Nephron progenitor cell (in vitro differentiated cells): ENCODE measurements at regions not wholly inside any gene's neighbourhood (a gene's known extent, or its start where the extent isn't known, plus 50 kb on each side); places are given as distances from the start of the nearest gene placed in this dataset.

Experiments used
- DNase-seq: peaks from one replicate; pipeline ENCODE4 v3.0.0; 2021
- H3K27ac Mint-ChIP-seq: 2 replicates; pipeline ENCODE4 v1.8.0; 2021; ENCODE audit warnings: mild to moderate bottlenecking, moderate library complexity, mixed read lengths
- H3K27me3 Mint-ChIP-seq: 2 replicates; pipeline ENCODE4 v1.8.0; 2021; ENCODE audit warnings: mild to moderate bottlenecking, low read depth, mixed read lengths; ENCODE audit not compliant: poor library complexity
- H3K36me3 Mint-ChIP-seq: 2 replicates; pipeline ENCODE4 v1.8.0; 2021; ENCODE audit warnings: low read depth, mixed read lengths
- H3K4me1 Mint-ChIP-seq: 2 replicates; pipeline ENCODE4 v1.8.0; 2021; ENCODE audit warnings: mixed read lengths
- H3K4me3 Mint-ChIP-seq: 2 replicates; pipeline ENCODE4 v1.8.0; 2021; ENCODE audit warnings: mild to moderate bottlenecking, moderate library complexity, mixed read lengths
- H3K9me3 Mint-ChIP-seq: 2 replicates; pipeline ENCODE4 v1.8.0; 2021; ENCODE audit warnings: mild to moderate bottlenecking, moderate library complexity, mixed read lengths
- CTCF ChIP-seq: fragments of 200-600 bp; sonication (generic); IDR thresholded peaks from 2 replicates; pipeline ENCODE4 v1.5.0; 2021; ENCODE audit warnings: antibody characterized with exemption

- Mint-ChIP-seq H3K4me1 (peaks cover 13% of the 10 kb centered on the region), H3K36me3 (no peaks in the 10 kb centered on the region), H3K9me3 (no peaks in the 10 kb centered on the region), H3K4me3 (no peak overlapping the region), H3K27me3 (no peaks in the 10 kb centered on the region), H3K27ac (no peak overlapping the region)
- TF ChIP-seq CTCF = no peak
- no peak for DNase-seq
Observed at GRCh38 chr6:14366872-14367271, 249.3 kb downstream of the CD83 start.

GRCh38 chr6:14367296-14367695 lies 249.7 kb downstream of the CD83 start:
- no peak overlapping the region for H3K27ac Mint-ChIP-seq
- no peaks in the 10 kb centered on the region for H3K36me3 Mint-ChIP-seq
- peaks cover 13% of the 10 kb centered on the region for H3K4me1 Mint-ChIP-seq
- DNase-seq = no peak
- H3K4me3 Mint-ChIP-seq = no peak overlapping the region
- no peaks in the 10 kb centered on the region for H3K27me3 Mint-ChIP-seq
- H3K9me3 Mint-ChIP-seq = no peaks in the 10 kb centered on the region
- TF ChIP-seq CTCF = no peak

GRCh38 chr6:14369717-14370116 lies 252.1 kb downstream of the CD83 start:
- H3K4me3 Mint-ChIP-seq = no peak overlapping the region
- peaks cover 5% of the 10 kb centered on the region for H3K4me1 Mint-ChIP-seq
- no peak for TF ChIP-seq CTCF
- H3K36me3 Mint-ChIP-seq = no peaks in the 10 kb centered on the region
- no peak for DNase-seq
- peaks cover 9% of the 10 kb centered on the region for H3K9me3 Mint-ChIP-seq
- H3K27me3 Mint-ChIP-seq = no peaks in the 10 kb centered on the region
- H3K27ac Mint-ChIP-seq = no peak overlapping the region

GRCh38 chr6:14371530-14371929 lies 254.0 kb downstream of the CD83 start:
- no peak overlapping the region for H3K27ac Mint-ChIP-seq
- H3K9me3 Mint-ChIP-seq = peaks cover 9% of the 10 kb centered on the region
- no peak for TF ChIP-seq CTCF
- no peak for DNase-seq
- peaks cover under 1% of the 10 kb centered on the region for H3K36me3 Mint-ChIP-seq
- no peaks in the 10 kb centered on the region for H3K27me3 Mint-ChIP-seq
- H3K4me1 Mint-ChIP-seq = peaks cover 5% of the 10 kb centered on the region
- H3K4me3 Mint-ChIP-seq = no peak overlapping the region

GRCh38 chr6:14372734-14373489 lies 255.3 kb downstream of the CD83 start:
- Mint-ChIP-seq H3K9me3 (peaks cover 23% of the 10 kb centered on the region), H3K27ac (no peak overlapping the region), H3K27me3 (no peaks in the 10 kb centered on the region), H3K4me3 (no peak overlapping the region), H3K36me3 (peaks cover 5% of the 10 kb centered on the region), H3K4me1 (peaks cover 5% of the 10 kb centered on the region)
- DNase-seq = no peak
- no peak for TF ChIP-seq CTCF
